Thoracic aorta (tissue), 2 donors: ENCODE measurements at regions not wholly inside any gene's neighbourhood (a gene's known extent, or its start where the extent isn't known, plus 50 kb on each side); places are given as distances from the start of the nearest gene placed in this dataset.

Experiments
- ATAC-seq: fragments of 150-250 bp; one replicate; pipeline ENCODE4 v1.8.0; 2017; ENCODE audit warnings: low read depth; ENCODE audit not compliant: insufficient number of reproducible peaks, low FRiP score
- DNase-seq: peaks from one replicate; pipeline ENCODE4 v3.0.0-alpha.2; 2020; ENCODE audit warnings: low spot score
- H3K27ac ChIP-seq, 2 donors: fragments of 200-600 bp; sonication (generic); 1 replicate in 1 of 2; 2 replicates in 1 of 2; pipeline ENCODE4 v1.5.1; 2016; ENCODE audit warnings: mild to moderate bottlenecking in 2 of 2, moderate library complexity in 2 of 2
- H3K27me3 ChIP-seq: fragments of 200-600 bp; sonication (generic); replicated peaks from 2 replicates; pipeline ENCODE4 v1.6.0; 2016; ENCODE audit warnings: mild to moderate bottlenecking; ENCODE audit not compliant: insufficient read depth
- H3K36me3 ChIP-seq: fragments of 200-600 bp; sonication (generic); one replicate; pipeline ENCODE4 v1.5.1; 2016
- H3K4me1 ChIP-seq, 2 donors: fragments of 200-600 bp; sonication (generic); 1 replicate in 1 of 2; 2 replicates in 1 of 2; pipeline versions ENCODE4 v1.5.1 to v1.6.0; 2016; ENCODE audit warnings: low read depth in 2 of 2, mild to moderate bottlenecking in 1 of 2; ENCODE audit not compliant: control insufficient read depth in 1 of 2
- H3K4me3 ChIP-seq: fragments of 200-600 bp; sonication (generic); 2 replicates; pipeline ENCODE4 v1.5.1; 2016; ENCODE audit warnings: mild to moderate bottlenecking
- H3K9me3 ChIP-seq: fragments of 200-600 bp; sonication (generic); 2 replicates; pipeline ENCODE4 v1.5.1; 2016
- TF ChIP-seq, protein P1 (sequence below): fragments of 200-600 bp; sonication (generic); IDR thresholded peaks from one replicate; pipeline ENCODE4 v1.5.1; 2019; ENCODE audit warnings: antibody characterized with exemption

DNA sequence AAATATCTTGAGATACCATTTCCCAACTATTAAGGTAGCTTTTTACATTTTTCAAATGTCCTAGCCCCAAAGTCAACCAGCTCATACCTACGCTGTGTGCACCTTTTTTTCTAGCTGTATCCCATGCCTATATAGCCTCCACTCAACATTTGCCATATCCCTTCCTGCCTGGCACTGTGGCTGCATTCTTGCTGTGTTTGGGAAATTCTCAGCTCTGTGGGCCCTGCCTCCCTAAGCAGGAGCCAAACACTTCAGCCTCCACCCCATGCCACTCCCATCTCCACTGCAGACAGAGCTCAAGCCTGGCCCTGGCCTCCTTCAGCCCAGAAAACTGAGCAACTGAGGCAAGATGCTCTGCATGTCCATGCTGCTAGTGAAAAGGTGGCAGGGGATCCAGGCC, 141.3 kb downstream of the RAB11FIP2 start:
- TF ChIP-seq, protein P1, sequence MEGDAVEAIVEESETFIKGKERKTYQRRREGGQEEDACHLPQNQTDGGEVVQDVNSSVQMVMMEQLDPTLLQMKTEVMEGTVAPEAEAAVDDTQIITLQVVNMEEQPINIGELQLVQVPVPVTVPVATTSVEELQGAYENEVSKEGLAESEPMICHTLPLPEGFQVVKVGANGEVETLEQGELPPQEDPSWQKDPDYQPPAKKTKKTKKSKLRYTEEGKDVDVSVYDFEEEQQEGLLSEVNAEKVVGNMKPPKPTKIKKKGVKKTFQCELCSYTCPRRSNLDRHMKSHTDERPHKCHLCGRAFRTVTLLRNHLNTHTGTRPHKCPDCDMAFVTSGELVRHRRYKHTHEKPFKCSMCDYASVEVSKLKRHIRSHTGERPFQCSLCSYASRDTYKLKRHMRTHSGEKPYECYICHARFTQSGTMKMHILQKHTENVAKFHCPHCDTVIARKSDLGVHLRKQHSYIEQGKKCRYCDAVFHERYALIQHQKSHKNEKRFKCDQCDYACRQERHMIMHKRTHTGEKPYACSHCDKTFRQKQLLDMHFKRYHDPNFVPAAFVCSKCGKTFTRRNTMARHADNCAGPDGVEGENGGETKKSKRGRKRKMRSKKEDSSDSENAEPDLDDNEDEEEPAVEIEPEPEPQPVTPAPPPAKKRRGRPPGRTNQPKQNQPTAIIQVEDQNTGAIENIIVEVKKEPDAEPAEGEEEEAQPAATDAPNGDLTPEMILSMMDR = no peak
- Histone ChIP-seq H3K4me1 (no peaks in the 10 kb centered on the region), H3K36me3 (no peaks in the 10 kb centered on the region), H3K9me3 (no peaks in the 10 kb centered on the region), H3K27me3 (no peaks in the 10 kb centered on the region), H3K27ac (no peak overlapping the region), H3K4me3 (no peak overlapping the region)
- no peak for DNase-seq
- ATAC-seq = no peak

DNA sequence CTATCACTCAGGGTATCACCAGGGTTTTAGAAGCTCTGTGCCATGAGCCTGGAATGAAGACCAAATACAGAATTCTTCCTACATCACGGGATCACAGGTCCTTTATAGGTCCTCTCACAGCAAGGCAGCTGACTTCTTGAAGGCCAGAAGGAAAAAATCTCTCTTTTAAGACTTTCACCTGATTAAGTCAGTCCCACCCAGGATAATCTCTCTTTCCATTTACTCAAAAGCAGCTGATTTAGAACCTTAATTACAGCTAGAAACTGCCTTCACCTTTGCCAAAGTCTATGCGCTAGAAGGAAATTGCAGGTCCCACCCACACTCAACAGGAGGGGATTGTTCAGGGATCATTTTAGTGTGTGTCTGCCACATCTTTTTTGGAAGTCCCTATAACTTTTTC, 135.1 kb downstream of the RAB11FIP2 start:
- H3K36me3 ChIP-seq = no peaks in the 10 kb centered on the region
- TF ChIP-seq, protein P1 = no peak
- no peaks in the 10 kb centered on the region for H3K4me1 ChIP-seq
- H3K4me3 ChIP-seq = no peak overlapping the region
- no peaks in the 10 kb centered on the region for H3K27me3 ChIP-seq
- no peak for ATAC-seq
- no peak overlapping the region for H3K27ac ChIP-seq
- DNase-seq = no peak
- no peaks in the 10 kb centered on the region for H3K9me3 ChIP-seq

DNA sequence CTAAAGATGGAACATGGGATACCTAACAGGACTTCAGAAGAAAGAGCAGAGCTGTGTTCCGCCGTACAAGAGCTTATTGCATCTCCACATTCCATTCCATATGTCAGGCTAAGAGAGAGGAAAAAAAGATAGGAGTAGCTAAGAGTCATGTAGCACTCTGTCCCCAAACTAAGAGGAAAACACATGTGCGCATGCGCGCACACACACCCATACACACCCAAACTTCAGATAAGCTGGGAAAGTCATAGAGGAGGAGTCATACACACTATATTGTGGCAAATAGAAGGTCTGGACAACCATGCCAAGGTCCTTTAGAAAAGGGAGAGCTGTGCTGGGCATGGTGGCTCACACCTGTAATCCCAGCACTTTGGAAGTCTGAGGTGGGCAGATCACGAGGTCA, 132.4 kb downstream of the RAB11FIP2 start:
- Histone ChIP-seq H3K4me1 (no peaks in the 10 kb centered on the region), H3K4me3 (no peak overlapping the region), H3K9me3 (no peaks in the 10 kb centered on the region), H3K36me3 (no peaks in the 10 kb centered on the region), H3K27me3 (no peaks in the 10 kb centered on the region), H3K27ac (no peak overlapping the region)
- DNase-seq = no peak
- TF ChIP-seq, protein P1 = no peak
- no peak for ATAC-seq

DNA sequence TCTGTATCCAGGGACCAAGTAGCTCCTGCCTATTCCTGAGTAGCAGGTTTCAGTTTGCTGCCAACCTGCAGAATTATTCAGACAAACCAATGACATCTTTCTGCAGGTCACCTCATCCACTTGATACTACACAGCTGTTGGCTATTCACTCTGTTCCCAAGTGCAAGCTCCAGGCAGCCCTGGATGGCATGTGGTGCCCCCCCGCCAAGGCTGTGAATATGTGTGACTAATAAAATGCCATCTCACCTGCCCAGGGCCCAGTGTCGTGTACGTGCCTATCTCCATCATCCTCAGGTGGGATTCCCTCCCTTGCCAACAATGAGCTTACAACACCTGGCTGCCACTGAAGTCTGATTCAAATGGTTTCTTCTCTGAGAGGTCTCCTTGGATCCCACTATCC, 125.8 kb downstream of the RAB11FIP2 start:
- no peak for DNase-seq
- no peaks in the 10 kb centered on the region for H3K36me3 ChIP-seq
- ATAC-seq = no peak
- no peaks in the 10 kb centered on the region for H3K9me3 ChIP-seq
- no peak overlapping the region for H3K4me3 ChIP-seq
- TF ChIP-seq, protein P1 = no peak
- H3K27ac ChIP-seq = no peak overlapping the region
- H3K4me1 ChIP-seq = no peaks in the 10 kb centered on the region
- no peaks in the 10 kb centered on the region for H3K27me3 ChIP-seq

DNA sequence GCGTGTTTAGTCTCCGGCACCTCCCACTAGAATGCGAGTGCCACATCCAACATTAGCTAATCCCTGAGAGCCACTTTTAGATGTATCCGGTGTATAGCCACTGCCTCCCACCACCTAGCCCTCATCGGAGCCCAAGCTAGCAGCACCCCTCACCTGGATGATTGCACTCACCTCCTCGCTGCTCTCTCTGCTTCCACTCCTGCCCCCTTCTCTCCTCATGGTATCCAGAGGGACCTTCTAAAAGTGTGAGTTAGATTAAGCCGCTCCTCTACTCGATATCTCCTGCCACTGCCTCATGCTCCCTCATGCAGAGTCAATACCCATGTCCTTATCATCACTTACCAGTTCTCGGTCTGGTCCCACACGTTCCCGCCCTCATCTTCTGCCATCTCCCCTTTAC, 125.3 kb downstream of the RAB11FIP2 start:
- TF ChIP-seq, protein P1 = no peak
- H3K36me3 ChIP-seq = no peaks in the 10 kb centered on the region
- no peaks in the 10 kb centered on the region for H3K9me3 ChIP-seq
- no peak overlapping the region for H3K4me3 ChIP-seq
- DNase-seq (no peak), ATAC-seq (no peak)
- no peaks in the 10 kb centered on the region for H3K4me1 ChIP-seq
- H3K27ac ChIP-seq = no peak overlapping the region
- no peaks in the 10 kb centered on the region for H3K27me3 ChIP-seq
